HEK293 (cell line): ENCODE measurements at regions not wholly inside any gene's neighbourhood (a gene's known extent, or its start where the extent isn't known, plus 50 kb on each side); places are given as distances from the start of the nearest gene placed in this dataset.

Experiments used
- CTCF ChIA-PET: fragments of 350-600 bp; formaldehyde crosslinking; extraction: SDS; loops from one replicate; lab custom pipeline; 2021; ENCODE audit warnings: antibody characterized with exemption; lab: Yijun Ruan, JAX
- POLR2A ChIA-PET: fragments of 300-600 bp; formaldehyde crosslinking; extraction: SDS; loops from one replicate; lab custom pipeline; 2020; ENCODE audit warnings: antibody characterized with exemption, inconsistent platforms; lab: Yijun Ruan, JAX
- H3K27ac ChIP-seq: fragments of 200-500 bp; sonication (Bioruptor generic); 2 replicates; pipeline ENCODE4 v1.5.1; 2014; ENCODE audit warnings: low read depth, low read length, control low read depth, inconsistent platforms; ENCODE audit errors: extremely low read depth
- H3K36me3 ChIP-seq, 2 experiments: fragments of 200-500 bp in 1 of 2; sonication (Bioruptor generic) in 1 of 2; 1 replicate in 1 of 2; 2 replicates in 1 of 2; pipeline ENCODE4 v1.5.1; 2014 to 2017; ENCODE audit warnings: inconsistent platforms in 2 of 2, low read length in 2 of 2; ENCODE audit not compliant: control insufficient read depth in 2 of 2, insufficient read depth in 1 of 2
- H3K4me1 ChIP-seq: fragments of 200-500 bp; sonication (Bioruptor generic); 2 replicates; pipeline ENCODE4 v1.5.1; 2014; ENCODE audit warnings: mild to moderate bottlenecking, low read length, inconsistent platforms; ENCODE audit not compliant: control insufficient read depth, insufficient read depth
- H3K4me3 ChIP-seq: 2 replicates; pipeline ENCODE4 v1.5.1; 2011; ENCODE audit warnings: low read depth, mild to moderate bottlenecking, control low read depth, low read length, moderate library complexity
- H3K9me3 ChIP-seq: fragments of 200-500 bp; sonication (Bioruptor generic); 2 replicates; pipeline ENCODE4 v1.5.1; 2014; ENCODE audit warnings: low read depth, low read length, inconsistent platforms; ENCODE audit not compliant: control insufficient read depth, insufficient read depth
- HOXD13 ChIP-seq: sonication (generic); formaldehyde crosslinking; IDR thresholded peaks from 2 replicates; pipeline ENCODE4 v1.8.0; 2022; ENCODE audit warnings: missing genetic modification reagents, borderline replicate concordance
- IKZF3 ChIP-seq: fragments of 450-650 bp; IDR thresholded peaks from 2 replicates; pipeline ENCODE4 v1.5.0; 2018; ENCODE audit warnings: missing biosample characterization, mild to moderate bottlenecking, missing genetic modification characterization, moderate library complexity
- KLF16 ChIP-seq: fragments of 450-650 bp; formaldehyde crosslinking; IDR thresholded peaks from 2 replicates; pipeline ENCODE4 v1.5.1; 2017; ENCODE audit warnings: missing biosample characterization, missing genetic modification characterization
- KLF8 ChIP-seq: fragments of 450-650 bp; formaldehyde crosslinking; IDR thresholded peaks from 2 replicates; pipeline ENCODE4 v1.5.1; 2016; ENCODE audit warnings: missing biosample characterization, missing genetic modification characterization
- ZBTB1 ChIP-seq: fragments of 450-650 bp; formaldehyde crosslinking; IDR thresholded peaks from 2 replicates; pipeline ENCODE4 v1.5.1; 2016; ENCODE audit warnings: missing biosample characterization, missing genetic modification characterization
- ZEB2 ChIP-seq: fragments of 450-650 bp; formaldehyde crosslinking; IDR thresholded peaks from 2 replicates; pipeline ENCODE4 v1.5.1; 2016; ENCODE audit warnings: missing biosample characterization, missing genetic modification characterization
- ZIC2 ChIP-seq: fragments of 450-650 bp; formaldehyde crosslinking; IDR thresholded peaks from 2 replicates; pipeline ENCODE4 v1.5.1; 2016; ENCODE audit warnings: missing biosample characterization, missing genetic modification characterization
- ZNF114 ChIP-seq: fragments of 450-650 bp; formaldehyde crosslinking; IDR thresholded peaks from 2 replicates; pipeline ENCODE4 v1.5.0; 2017; ENCODE audit warnings: missing biosample characterization, missing genetic modification characterization
- ZNF169 ChIP-seq: fragments of 450-650 bp; formaldehyde crosslinking; IDR thresholded peaks from 2 replicates; pipeline ENCODE4 v1.5.1; 2016; ENCODE audit warnings: missing biosample characterization, missing genetic modification characterization
- ZNF23 ChIP-seq: fragments of 450-650 bp; formaldehyde crosslinking; IDR thresholded peaks from 2 replicates; pipeline ENCODE4 v1.5.1; 2016; ENCODE audit warnings: missing biosample characterization, missing genetic modification characterization, borderline replicate concordance
- ZNF354C ChIP-seq: fragments of 450-650 bp; formaldehyde crosslinking; IDR thresholded peaks from 2 replicates; pipeline ENCODE4 v1.5.1; 2016; ENCODE audit warnings: missing biosample characterization, missing genetic modification characterization, low read depth, borderline replicate concordance
- ZNF426 ChIP-seq: fragments of 450-650 bp; formaldehyde crosslinking; IDR thresholded peaks from 2 replicates; pipeline ENCODE4 v1.5.1; 2017; ENCODE audit warnings: missing biosample characterization, missing genetic modification characterization, mild to moderate bottlenecking, inconsistent platforms, moderate library complexity
- ZNF433 ChIP-seq: fragments of 450-650 bp; formaldehyde crosslinking; IDR thresholded peaks from 2 replicates; pipeline ENCODE4 v1.5.1; 2016; ENCODE audit warnings: missing biosample characterization, missing genetic modification characterization, low read depth
- ZNF473 ChIP-seq: fragments of 450-650 bp; formaldehyde crosslinking; IDR thresholded peaks from 2 replicates; pipeline ENCODE4 v1.5.1; 2017; ENCODE audit warnings: missing biosample characterization, missing genetic modification characterization
- ZNF510 ChIP-seq: fragments of 450-650 bp; formaldehyde crosslinking; IDR thresholded peaks from 2 replicates; pipeline ENCODE4 v1.5.1; 2018; ENCODE audit warnings: mild to moderate bottlenecking, missing genetic modification characterization, missing biosample characterization; ENCODE audit not compliant: insufficient replicate concordance
- ZNF544 ChIP-seq: fragments of 450-650 bp; formaldehyde crosslinking; IDR thresholded peaks from 2 replicates; pipeline ENCODE4 v1.5.0; 2017; ENCODE audit warnings: missing biosample characterization, missing genetic modification characterization
- ZNF549 ChIP-seq: fragments of 450-650 bp; IDR thresholded peaks from 2 replicates; pipeline ENCODE4 v1.5.1; 2018; ENCODE audit warnings: missing biosample characterization, missing genetic modification characterization, mild to moderate bottlenecking, inconsistent platforms, moderate library complexity
- ZNF600 ChIP-seq: fragments of 450-650 bp; formaldehyde crosslinking; IDR thresholded peaks from 2 replicates; pipeline ENCODE4 v1.5.1; 2016; ENCODE audit warnings: missing biosample characterization, missing genetic modification characterization
- ZNF670 ChIP-seq: fragments of 450-650 bp; formaldehyde crosslinking; IDR thresholded peaks from 2 replicates; pipeline ENCODE4 v1.5.1; 2016; ENCODE audit warnings: missing biosample characterization, missing genetic modification characterization, low read depth
- ZNF677 ChIP-seq: fragments of 450-650 bp; IDR thresholded peaks from 2 replicates; pipeline ENCODE4 v1.5.0; 2018; ENCODE audit warnings: missing biosample characterization, mild to moderate bottlenecking, missing genetic modification characterization, moderate library complexity
- ZNF776 ChIP-seq: fragments of 450-650 bp; formaldehyde crosslinking; IDR thresholded peaks from 2 replicates; pipeline ENCODE4 v1.5.0; 2017; ENCODE audit warnings: missing biosample characterization, missing genetic modification characterization, borderline replicate concordance
- ZSCAN16 ChIP-seq: fragments of 450-650 bp; formaldehyde crosslinking; IDR thresholded peaks from 2 replicates; pipeline ENCODE4 v1.5.1; 2016; ENCODE audit warnings: missing biosample characterization, missing genetic modification characterization
- ZSCAN23 ChIP-seq: fragments of 450-650 bp; formaldehyde crosslinking; IDR thresholded peaks from 2 replicates; pipeline ENCODE4 v1.5.1; 2016; ENCODE audit warnings: missing biosample characterization, missing genetic modification characterization
- TF ChIP-seq, protein P1 (sequence below): fragments of 450-650 bp; formaldehyde crosslinking; IDR thresholded peaks from 2 replicates; pipeline ENCODE4 v1.5.1; 2016; ENCODE audit warnings: missing biosample characterization, missing genetic modification characterization, borderline replicate concordance
- TF ChIP-seq, protein P2 (sequence below): fragments of 450-650 bp; formaldehyde crosslinking; IDR thresholded peaks from 2 replicates; pipeline ENCODE4 v1.5.1; 2016; ENCODE audit warnings: missing biosample characterization, missing genetic modification characterization

DNA sequence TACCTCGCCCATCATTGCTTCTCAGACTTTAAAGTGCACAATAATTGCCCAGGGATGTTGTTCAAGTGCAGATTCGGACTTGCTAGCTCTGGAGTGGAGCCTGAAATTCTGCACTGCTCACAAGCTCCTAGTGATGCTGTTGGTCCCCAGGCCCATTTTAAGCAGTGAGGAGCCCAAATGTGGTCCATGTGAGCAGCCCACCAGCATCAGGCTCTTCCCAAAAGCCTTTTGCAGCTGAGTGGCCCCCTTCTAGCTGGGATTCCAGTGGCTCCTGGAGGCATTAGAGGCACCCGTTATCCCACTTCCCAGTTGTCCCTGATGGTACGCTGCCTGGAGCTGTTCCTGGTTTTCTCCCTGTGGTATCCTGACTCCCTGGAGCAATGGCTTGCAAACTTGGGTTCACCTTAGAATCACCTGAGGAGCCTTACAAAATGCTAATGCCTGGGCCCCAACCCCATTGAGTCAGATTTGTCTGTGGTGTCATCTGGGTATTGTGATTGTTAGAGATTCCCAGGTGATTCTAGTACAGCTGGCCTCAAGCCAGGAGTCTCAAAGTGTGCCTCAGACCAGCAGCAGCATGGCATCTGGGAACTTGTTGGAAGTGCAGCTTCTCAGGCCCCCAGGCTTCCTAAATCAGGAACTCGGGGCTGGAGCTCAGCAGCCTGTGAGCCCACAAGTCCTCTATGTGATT lies 186.9 kb upstream of the SLC24A3 start:
- CTCF ChIA-PET, result interaction anchor here (1.0 kb wide), 1 partner anchor 180 kb away, joined by 3 read pairs; no protein-coding TSS in a partner anchor
- TF ChIP-seq, protein P1, sequence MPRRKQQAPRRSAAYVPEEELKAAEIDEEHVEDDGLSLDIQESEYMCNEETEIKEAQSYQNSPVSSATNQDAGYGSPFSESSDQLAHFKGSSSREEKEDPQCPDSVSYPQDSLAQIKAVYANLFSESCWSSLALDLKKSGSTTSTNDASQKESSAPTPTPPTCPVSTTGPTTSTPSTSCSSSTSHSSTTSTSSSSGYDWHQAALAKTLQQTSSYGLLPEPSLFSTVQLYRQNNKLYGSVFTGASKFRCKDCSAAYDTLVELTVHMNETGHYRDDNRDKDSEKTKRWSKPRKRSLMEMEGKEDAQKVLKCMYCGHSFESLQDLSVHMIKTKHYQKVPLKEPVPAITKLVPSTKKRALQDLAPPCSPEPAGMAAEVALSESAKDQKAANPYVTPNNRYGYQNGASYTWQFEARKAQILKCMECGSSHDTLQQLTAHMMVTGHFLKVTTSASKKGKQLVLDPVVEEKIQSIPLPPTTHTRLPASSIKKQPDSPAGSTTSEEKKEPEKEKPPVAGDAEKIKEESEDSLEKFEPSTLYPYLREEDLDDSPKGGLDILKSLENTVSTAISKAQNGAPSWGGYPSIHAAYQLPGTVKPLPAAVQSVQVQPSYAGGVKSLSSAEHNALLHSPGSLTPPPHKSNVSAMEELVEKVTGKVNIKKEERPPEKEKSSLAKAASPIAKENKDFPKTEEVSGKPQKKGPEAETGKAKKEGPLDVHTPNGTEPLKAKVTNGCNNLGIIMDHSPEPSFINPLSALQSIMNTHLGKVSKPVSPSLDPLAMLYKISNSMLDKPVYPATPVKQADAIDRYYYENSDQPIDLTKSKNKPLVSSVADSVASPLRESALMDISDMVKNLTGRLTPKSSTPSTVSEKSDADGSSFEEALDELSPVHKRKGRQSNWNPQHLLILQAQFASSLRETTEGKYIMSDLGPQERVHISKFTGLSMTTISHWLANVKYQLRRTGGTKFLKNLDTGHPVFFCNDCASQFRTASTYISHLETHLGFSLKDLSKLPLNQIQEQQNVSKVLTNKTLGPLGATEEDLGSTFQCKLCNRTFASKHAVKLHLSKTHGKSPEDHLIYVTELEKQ (tag by site-specific recombination), result no peak
- TF ChIP-seq ZNF23 (tag by site-specific recombination) (no peak), ZNF677 (tag by site-specific recombination) (no peak), HOXD13 (CRISPR knock-in tag) (no peak), ZSCAN16 (tag by site-specific recombination) (no peak), ZIC2 (tag by site-specific recombination) (no peak), ZNF426 (tag by site-specific recombination) (no peak)
- Histone ChIP-seq H3K4me3 (no peak overlapping the region), H3K36me3 (no peaks in the 10 kb centered on the region), H3K4me1 (no peaks in the 10 kb centered on the region), H3K9me3 (no peaks in the 10 kb centered on the region), H3K27ac (no peak overlapping the region)
- POLR2A ChIA-PET, result no interaction called here

DNA sequence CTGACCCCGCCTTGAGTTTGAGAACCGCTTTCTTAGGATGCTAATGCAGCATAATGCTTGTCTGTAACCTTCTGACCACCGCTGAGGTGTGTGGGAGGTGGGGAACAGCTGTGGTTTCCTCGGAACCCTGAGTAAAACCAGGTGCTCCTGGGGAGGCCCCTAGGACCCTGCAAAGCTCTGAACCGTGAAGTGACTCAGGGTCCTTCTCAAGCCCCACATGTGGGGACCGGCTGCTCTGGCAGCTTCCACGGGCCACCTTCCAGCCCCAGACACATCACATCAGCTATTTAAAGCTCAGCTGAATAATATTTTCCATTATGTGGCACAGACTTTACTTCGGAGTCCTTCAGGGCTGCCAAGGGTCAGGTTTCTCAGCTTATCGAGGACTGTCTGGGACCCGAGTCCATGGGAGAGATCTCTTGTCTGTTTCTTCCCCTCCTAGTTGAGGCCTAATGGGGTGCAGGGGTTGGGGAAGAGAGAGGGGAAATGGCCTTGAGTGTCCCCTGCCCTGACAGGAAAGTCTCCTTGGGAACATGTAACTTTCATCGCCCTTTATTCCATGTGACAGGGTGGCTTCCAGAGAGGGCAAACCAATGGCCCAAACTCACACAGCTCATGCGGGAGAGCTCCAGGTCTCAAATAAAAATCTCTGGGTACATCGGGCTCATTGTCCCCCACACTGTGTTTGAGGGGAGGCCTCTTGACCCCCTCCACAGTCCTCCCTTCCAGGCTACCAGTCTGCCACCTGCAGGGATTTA lies 186.1 kb upstream of the SLC24A3 start:
- Histone ChIP-seq H3K36me3 (no peaks in the 10 kb centered on the region), H3K4me1 (no peaks in the 10 kb centered on the region), H3K4me3 (no peak overlapping the region), H3K9me3 (no peaks in the 10 kb centered on the region), H3K27ac (no peak overlapping the region)
- TF ChIP-seq ZNF354C (tag by site-specific recombination) (no peak), ZNF510 (tag by site-specific recombination) (no peak)
- ChIA-PET POLR2A (no interaction called here), CTCF (interaction anchor here (0.8 to 1.0 kb wide), 2 partner anchors 10 to 180 kb away, joined by 3 to 4 read pairs; no protein-coding TSS in a partner anchor)

DNA sequence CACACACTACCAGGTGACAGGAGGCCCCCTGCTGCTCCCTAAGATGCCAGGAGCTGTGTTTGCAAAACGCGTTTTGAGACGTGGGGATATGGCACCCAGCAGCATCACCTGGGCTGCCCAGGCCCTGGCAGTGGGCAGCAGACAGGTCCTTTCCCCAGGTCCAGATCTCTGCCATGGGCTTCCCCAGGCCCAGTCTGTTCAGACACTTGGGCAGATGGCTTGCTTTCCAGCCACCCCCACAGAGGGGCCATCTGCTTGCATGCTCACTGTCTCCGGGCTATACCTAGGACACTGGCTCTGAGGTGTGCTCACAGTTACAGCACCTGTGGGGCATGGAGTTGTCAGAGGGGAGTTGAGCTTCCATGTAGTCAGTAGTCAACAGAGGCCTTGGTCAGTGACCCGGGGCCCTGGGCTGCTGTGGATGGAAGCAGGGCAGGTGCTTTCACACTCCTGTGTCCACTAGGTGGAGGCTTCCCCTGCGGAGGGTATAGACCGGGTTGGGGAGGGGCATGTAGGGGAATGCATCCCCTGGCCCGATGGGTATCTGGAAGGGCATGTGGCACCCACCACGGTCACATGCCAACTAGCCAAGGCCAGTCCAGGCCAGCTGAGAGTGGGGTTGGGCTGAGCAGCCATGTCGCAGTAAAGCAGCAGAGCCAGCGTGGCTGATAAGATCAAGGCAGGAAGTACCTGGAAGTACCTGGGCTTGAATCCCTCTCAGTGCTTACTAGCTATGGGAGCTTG lies 185.4 kb upstream of the SLC24A3 start:
- Histone ChIP-seq H3K9me3 (no peaks in the 10 kb centered on the region), H3K36me3 (no peaks in the 10 kb centered on the region), H3K4me1 (no peaks in the 10 kb centered on the region), H3K4me3 (no peak overlapping the region), H3K27ac (no peak overlapping the region)
- ChIA-PET POLR2A (no interaction called here), CTCF (interaction anchor here (0.8 kb wide), 1 partner anchor 10 kb away, joined by 4 read pairs; no protein-coding TSS in a partner anchor)
- no peak for TF ChIP-seq ZEB2 (tag by site-specific recombination)
- no peak for TF ChIP-seq ZSCAN23 (tag by site-specific recombination)
- no peak for TF ChIP-seq ZNF433
- TF ChIP-seq ZNF549 (tag by site-specific recombination), result no peak
- TF ChIP-seq ZNF670 (tag by site-specific recombination), result no peak
- TF ChIP-seq ZNF114 (tag by site-specific recombination), result no peak
- TF ChIP-seq, protein P2, sequence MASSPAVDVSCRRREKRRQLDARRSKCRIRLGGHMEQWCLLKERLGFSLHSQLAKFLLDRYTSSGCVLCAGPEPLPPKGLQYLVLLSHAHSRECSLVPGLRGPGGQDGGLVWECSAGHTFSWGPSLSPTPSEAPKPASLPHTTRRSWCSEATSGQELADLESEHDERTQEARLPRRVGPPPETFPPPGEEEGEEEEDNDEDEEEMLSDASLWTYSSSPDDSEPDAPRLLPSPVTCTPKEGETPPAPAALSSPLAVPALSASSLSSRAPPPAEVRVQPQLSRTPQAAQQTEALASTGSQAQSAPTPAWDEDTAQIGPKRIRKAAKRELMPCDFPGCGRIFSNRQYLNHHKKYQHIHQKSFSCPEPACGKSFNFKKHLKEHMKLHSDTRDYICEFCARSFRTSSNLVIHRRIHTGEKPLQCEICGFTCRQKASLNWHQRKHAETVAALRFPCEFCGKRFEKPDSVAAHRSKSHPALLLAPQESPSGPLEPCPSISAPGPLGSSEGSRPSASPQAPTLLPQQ (tag by site-specific recombination), result no peak
- TF ChIP-seq IKZF3 (tag by site-specific recombination), result no peak
- TF ChIP-seq ZNF776 (tag by site-specific recombination), result no peak
- no peak for TF ChIP-seq KLF8
- TF ChIP-seq KLF16 (tag by site-specific recombination), result no peak
- TF ChIP-seq ZNF544 (tag by site-specific recombination), result no peak
- TF ChIP-seq ZNF600 (tag by site-specific recombination), result no peak
- TF ChIP-seq ZNF473 (tag by site-specific recombination), result no peak
- TF ChIP-seq ZBTB1 (tag by site-specific recombination), result no peak
- no peak for TF ChIP-seq ZNF169 (tag by site-specific recombination)
